DMS53 treated with DMSO at 0.1 percent for 48 hours (cell line): ENCODE measurements at regions not wholly inside any gene's neighbourhood (a gene's known extent, or its start where the extent isn't known, plus 50 kb on each side); places are given as distances from the start of the nearest gene placed in this dataset.

ENCODE experiments used
- DNase-seq: peaks from one replicate; lab custom pipeline; 2025; ENCODE audit not compliant: unreplicated experiment; lab: John Stamatoyannopoulos, UW

DNA sequence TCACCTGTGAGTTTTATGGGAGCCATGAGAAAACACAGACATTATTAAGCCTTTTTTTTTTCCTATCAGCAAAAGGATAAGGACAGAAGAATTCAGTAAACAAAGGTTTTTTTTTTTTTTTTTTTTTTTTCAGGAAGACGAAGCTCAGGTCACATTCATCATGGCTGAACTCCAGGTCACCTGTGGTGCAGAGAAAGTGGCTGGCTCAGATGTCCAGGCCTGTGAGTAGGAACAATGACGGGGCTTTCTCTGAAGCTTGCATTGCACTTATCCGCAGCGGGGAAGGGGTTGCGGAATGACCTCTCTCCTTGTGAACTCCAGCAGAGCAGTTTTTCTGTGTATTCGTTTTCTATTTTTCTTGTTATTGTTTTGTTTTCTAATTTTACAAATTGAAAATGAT is 759.6 kb upstream of the TMEM132C start:
- no peak for DNase-seq

DNA sequence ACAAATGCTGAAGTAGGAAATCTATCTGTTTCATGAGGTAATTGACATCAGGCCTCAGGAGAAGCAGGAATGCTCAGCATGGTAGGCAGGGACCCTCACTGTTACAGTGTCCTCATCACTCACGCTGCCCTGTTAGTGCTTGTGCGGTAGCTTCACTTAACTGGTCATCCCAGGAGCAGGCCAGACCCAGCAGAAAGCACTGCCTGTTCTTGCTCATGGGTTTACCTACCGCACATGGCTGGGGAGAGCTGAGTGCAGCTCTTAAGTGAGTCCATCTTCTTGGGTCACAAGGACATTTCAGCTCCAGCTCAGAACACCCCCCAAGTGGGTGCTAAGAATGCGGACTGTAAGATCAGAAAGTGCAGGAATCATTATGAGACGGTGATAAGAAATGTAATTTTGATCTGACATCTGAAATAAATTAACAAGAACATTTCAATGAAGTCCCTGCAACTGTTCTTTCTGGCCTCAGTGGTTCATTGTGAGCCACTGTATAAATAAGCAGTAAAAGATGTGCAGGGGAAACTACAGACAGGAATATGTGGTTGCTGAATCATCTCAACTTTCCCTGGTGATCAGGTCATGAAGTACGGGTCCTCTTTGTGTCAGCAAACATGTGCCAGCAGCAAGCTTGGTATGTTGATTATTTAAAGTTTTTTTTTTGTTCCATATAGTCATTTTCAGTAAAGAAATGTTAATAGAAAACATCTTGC is 757.7 kb upstream of the TMEM132C start:
- no peak for DNase-seq

GRCh38 chr12:127515941-127516340 is 751.0 kb upstream of the TMEM132C start:
- DNase-seq = no peak

DNA sequence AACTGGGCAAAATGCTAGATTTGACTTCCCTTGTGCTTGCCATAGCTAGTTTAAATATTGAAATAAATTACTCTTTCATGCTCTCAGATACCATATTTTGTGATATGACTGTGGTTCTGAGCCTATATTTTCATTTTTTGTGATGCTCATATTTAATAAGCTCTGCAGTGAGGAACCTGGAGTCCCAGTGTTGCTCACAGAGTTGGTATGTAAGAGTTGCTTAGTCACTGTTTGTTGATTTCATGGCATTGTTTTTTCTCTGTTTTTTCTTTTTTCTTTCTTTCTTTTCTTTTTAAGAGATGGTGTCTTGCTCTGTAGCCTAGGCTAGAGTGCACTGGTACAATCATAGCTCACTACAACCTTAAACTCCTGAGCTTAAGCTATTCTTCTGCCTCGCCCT is 750.5 kb upstream of the TMEM132C start:
- no peak for DNase-seq

- DNase-seq = no peak
These were observed 747.2 kb upstream of the TMEM132C start for GRCh38 chr12:127519779-127520178.

- no peak for DNase-seq
These were observed 740.0 kb upstream of the TMEM132C start for GRCh38 chr12:127526925-127527324.

- DNase-seq = no peak
These were observed 738.4 kb upstream of the TMEM132C start for GRCh38 chr12:127528551-127528950.

GRCh38 chr12:127531542-127531941 is 735.4 kb upstream of the TMEM132C start:
- peak; percentile 44 for DNase-seq

- DNase-seq = no peak
These were observed 733.6 kb upstream of the TMEM132C start for GRCh38 chr12:127533353-127533752.

GRCh38 chr12:127536833-127537428 is 730.0 kb upstream of the TMEM132C start:
- no peak for DNase-seq

DNA sequence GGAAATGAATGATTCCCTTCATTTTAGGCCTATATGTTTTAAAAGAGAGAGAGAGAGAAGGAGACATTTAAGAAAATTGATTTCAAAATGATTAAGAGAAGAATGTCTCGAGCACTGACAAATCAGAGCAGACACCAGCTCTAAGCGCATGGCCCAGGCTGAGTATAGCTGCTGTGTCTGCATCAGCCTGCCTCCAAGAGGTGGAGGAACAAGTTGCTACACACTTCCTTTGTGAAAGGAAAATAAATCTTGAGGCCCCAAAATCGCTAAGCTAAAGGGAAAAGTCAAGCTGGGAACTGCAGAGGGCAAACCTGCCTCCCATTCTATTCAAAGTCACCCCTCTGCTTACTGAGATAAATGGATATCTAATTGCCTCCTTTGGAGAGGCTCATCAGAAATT is 728.7 kb upstream of the TMEM132C start:
- no peak for DNase-seq

- no peak for DNase-seq
These were observed 727.6 kb upstream of the TMEM132C start for GRCh38 chr12:127539226-127539858.

- DNase-seq = no peak
These were observed 724.6 kb upstream of the TMEM132C start for GRCh38 chr12:127542391-127542790.

- no peak for DNase-seq
These were observed 724.0 kb upstream of the TMEM132C start for GRCh38 chr12:127542931-127543330.

- DNase-seq = no peak
These were observed 720.1 kb upstream of the TMEM132C start for GRCh38 chr12:127546721-127547505.

DNA sequence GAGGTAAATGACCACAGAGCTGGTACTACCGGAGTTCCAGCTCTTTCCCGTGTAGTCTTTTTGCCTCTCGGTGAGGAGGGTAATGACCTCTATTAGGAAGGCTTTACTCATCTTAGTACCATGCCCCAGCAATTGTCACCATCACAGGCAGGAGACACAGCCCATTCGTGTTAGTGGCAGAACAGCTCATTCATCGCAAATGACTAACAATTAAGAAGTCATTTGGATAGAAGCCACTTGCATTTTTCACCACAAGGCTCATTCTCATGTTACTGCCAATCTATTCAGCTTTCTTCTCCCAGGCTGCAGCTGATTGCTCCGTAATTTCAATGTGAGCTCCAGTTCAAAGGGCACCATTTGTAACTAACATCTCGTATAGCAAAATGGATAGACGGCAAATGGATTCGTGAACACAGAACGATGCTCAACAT is 718.8 kb upstream of the TMEM132C start:
- no peak for DNase-seq

DNA sequence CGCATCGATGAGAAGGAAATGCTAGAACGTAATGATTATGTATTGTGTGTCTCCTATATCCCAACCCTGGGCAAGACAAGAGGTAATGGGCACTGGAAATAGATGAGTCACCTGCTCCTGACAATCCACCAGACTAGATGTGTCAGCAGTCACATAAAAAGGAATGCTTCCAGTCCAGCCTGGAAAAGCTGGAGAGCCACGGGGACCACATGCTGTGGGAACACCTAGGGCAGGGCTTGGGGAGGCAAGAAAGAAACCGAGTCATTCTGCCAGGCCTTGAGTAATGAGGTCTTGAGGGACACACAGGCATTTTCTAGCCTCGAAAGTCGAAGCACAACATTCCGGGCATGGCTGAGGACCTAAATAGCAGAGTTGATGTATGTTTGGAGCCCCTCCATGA is 716.7 kb upstream of the TMEM132C start:
- peak; percentile 29 for DNase-seq

DNA sequence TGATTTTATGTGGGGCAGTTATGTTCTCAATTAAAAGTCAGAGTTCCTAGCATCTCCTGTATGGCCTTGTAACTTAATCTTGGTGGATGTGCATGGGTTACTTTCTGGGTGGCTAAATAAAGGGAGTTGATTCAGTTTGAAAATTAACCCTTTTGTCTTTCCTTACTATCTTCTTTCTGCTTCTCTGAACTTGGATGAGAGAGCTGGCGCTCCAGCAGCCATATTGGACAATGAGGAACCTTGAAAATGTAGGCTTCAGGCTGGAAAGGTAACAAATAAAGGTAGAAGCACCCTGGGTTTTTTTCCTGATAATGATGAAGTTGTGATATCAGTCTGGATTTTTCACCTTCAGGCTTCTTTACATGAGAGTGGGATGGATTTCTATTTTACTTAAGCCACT is 714.1 kb upstream of the TMEM132C start:
- no peak for DNase-seq

- DNase-seq = peak; percentile 21
These were observed 711.9 kb upstream of the TMEM132C start for GRCh38 chr12:127555071-127555470.

DNA sequence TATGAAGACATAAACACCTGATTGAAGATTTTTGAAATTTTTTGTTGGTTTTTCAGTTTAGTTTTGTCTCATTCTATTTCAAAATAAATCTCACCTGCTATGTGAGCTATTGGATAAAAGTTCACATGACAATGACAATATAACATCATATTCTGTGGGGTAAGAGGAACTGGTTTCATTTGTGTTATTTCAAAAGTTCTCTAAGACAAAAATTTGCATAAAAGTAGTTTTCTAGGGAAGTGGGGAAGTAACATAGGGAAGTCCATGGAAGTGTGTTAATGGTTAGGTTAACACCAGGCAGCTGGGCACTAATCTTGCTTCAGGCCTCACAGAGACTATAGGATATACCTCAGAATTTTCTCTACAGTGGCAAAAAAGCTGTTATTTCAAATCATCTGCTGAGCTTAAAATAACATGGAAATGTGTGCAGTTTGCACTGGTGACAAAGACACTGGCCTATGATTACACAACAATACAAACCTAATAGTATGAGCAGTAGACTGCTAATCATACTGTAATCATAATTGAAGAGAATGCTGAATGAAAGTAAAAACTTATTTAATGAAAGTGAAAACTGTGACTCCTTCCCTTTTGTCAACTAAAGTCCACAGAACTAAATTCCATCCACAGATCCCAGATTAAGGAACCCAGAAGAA is 710.6 kb upstream of the TMEM132C start:
- no peak for DNase-seq

DNA sequence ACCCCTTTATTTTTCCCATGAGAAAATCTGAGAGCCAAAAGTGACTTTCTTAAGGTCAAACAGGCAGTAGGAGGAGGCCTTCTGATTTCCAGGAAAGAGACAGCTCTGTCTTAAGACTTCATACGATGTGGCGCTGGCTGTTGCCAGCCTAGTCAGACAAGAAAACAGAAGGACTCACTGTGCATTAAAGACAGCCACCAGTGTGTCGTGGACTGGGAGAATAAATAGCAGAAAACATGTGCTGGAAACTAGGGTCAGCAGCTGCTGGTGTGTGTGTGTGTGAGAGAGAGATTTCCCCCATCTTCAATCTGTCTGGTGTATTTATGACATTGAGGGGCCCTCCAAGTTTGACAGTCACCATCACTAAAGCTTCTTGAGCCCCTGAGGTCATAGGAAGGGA is 708.6 kb upstream of the TMEM132C start:
- peak; percentile 12 for DNase-seq
